ENCODE measurements at regions not wholly inside any gene's neighbourhood (a gene's known extent, or its start where the extent isn't known, plus 50 kb on each side); places are given as distances from the start of the nearest gene placed in this dataset.

DNA sequence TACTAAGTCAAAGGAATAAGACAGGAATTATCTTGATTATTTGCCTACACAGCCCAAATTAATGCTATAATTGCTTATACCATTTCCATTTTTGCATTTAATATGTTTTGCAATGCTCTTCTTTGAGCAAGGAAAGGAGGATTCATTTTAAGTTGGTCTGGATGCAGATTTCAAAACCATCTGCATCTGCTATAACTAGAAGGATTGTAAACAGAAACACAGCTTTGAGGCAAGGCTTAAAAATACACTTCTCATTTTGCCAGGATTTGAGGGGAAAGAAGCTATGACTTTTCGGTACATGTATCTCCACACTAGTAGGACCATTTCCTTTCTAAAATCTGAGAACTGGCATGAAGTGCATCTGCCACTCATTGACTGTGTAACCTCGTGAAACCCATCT, 95.9 kb upstream of the MTNR1B start:
- no peak for DNase-seq (ENCODE audit: low read depth)

DNA sequence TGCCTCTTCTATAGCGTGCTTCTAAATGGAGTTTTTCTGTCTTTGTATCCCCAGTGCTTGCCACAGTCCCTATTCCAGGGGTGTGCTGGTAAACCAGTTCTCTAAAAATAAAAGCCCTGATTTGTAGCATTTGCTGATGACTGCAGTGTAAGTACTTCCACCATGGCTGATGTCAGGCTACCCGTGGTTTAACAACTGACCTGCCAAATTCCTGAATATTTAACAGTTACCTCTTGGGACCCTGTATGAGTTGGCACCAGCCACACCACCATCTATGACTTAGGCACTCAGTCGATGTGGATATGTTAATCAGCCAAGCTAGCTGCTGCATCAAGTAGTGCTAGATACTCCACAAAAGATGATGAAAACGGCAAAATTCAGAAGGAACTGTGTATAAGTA, 94.0 kb upstream of the MTNR1B start:
- DNase-seq (ENCODE audit: low read depth): no peak

DNA sequence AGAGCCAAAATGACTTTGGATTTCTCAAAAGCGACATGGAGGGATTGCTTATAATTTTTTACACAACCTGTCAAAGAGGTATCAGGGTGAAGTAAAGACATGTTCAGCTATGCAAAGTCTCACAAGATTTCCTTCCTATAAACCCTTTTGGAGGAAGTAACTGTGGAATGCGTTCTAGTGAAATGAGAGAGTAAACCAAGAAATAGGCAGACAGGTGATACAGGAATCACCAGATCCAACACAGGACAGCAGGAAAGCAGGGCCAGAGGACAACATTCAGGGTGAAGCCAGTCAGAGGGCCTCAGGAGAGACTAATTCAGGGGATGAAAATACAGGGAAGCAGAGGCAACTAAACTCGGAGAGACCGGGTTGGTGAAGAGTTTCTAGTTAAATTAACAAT, 90.4 kb upstream of the MTNR1B start:
- DNase-seq (ENCODE audit: low read depth): no peak

DNA sequence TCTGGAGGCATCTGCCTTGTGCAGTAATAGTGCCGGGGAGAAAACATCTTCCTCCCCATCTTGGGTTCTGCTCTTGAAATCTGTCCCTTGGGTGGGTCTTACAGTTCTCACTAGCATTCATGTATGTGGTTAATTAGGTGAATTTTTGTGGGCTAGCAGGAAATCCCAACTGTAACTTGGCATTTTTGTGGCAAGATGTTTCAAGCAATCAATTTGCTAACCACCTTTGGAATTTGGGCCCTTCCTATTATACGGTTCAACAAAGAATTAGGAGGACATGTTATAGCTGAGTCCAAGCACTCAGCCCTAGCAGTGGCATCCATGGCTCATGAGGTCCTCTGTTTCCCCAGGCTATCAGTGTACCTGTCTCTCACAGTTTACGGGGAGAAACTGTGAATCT, 89.1 kb upstream of the MTNR1B start:
- DNase-seq (ENCODE audit: low read depth): no peak

DNA sequence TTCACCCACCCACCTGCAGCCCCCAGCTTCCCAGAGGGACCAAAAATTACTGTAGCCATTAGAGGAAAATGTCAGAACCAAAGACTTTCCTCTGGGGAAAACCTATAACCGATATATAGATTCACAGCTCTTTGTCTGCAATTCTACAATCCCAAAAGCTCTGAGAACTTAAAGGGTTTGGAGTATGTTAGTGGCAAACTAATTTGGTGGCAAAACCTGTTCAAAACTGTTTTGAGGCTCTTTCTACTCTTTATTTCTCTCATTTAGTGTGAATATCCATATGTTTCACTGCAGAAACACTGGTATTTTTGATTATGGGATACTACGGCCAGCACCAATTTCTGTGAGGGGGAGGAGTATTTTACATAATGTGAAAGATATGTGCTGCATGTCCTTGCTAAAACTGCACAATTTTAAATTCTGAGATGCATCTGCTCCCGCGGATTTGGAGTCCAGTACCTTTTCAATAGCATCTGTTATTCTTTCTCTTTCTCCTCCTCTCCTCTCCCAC, 87.5 kb upstream of the MTNR1B start:
- DNase-seq (ENCODE audit: low read depth): no peak

DNA sequence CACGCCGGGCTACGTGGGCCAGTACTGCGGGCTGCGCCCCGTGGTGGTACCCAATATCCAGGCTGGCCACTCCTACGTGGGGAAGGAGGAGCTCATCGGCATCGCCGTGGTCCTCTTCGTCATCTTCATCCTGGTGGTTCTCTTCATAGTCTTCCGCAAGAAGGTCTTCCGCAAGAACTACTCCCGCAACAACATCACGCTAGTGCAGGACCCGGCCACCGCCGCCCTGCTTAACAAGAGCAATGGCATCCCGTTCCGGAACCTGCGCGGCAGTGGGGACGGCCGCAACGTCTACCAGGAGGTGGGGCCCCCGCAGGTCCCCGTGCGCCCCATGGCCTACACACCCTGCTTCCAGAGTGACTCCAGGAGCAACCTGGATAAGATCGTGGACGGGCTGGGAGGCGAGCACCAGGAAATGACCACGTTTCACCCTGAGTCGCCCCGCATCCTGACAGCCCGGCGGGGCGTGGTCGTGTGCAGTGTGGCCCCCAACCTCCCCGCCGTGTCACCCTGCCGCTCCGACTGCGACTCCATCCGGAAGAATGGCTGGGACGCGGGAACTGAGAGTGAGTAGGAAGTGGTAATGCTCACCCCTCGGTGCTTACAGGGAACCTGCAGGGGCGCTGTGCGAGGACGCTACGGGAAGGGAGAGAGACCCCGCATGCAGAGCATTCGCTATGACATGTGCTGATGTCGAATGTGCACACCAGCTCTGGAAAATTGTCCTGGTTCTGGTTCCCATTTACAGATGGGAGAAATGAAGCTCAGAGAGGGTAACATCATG, 86.4 kb upstream of the MTNR1B start:
- DNase-seq (ENCODE audit: low read depth): no peak

DNA sequence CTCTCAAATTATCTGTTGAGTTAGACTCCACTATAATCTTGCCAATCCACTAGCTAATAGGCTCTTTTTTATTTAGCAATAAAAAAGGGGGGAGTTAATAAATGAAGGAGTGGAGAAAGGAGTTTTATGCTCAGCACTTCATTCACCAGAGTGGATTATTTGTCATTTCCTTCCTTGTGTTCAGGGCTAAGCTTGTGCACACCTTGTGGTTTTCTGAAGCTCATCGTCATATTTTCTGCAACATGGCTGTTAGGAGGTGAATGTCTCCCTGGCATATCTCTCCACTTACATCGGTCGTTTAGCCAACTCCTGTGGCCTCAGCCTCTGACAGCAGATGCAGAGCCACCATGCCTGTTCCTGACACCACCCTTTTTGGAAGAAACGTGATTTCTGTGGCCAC, 83.9 kb upstream of the MTNR1B start:
- no peak for DNase-seq (ENCODE audit: low read depth)

DNA sequence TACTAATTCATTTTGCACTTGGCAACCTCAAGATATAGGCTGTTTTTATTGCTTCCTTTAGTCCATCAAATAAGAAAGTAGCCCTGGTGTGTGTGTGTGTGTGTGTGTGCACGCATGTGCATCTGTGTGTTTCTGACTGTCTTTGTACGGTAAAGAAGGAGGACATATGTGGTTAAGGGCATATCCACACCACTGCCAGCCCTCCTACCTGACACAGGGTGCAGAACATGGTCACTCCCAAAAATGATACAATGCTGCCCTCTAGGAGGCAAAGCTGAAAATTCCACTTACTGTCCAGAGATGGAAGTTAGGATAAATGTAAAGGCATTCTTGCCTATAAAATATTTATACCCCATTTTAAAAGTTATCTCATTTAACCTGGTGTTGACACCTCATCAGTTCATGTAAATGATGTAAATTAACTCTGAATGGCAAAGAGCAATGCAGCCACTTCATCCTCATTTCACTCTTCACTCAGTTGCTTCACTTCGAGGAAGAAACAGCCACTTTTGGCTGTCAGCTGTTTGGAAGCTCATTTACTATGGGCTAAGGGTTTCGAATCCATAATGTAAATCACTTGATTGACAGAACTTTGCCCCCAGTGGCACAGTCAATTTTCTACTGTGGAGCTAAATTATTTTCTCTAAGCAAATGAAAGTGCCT, 83.1 kb upstream of the MTNR1B start:
- DNase-seq (ENCODE audit: low read depth): peak; percentile 13

DNA sequence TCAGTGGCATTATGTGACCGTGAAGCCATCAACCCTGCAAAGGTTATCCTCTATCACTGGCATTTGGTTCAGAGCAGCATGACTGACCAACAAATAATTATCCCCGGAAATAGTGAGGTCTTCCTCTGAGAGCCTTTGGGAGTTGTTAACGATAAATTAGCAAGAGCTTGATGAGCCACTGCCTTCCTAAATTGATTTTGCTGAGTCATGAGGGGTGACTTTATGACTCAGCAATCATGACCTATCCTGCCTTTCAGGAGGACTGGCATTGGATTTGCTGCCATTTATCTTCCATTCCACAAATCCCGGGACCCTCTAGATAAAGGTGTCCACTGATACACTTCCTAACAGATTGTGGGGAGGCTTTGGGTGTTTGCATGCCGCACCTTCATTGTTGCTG, 80.8 kb upstream of the MTNR1B start:
- DNase-seq (ENCODE audit: low read depth): no peak

DNA sequence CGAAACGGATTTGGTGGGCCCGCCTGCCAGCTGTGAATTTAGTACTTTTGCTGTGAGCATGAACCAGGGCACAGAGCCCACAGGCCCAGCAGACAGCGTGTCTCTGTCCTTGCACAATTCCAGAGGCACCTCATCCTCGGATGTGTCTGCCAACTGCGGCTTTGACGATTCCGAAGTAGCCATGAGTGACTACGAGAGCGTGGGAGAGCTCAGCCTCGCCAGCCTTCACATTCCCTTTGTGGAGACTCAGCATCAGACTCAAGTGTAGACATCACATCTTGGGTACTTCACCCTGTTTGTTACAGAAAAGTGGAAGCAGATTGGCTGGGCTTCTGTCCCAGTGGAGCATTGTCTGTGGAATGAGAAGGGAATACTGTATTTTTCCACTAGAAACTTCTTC, 78.6 kb upstream of the MTNR1B start:
- no peak for DNase-seq (ENCODE audit: low read depth)

DNA sequence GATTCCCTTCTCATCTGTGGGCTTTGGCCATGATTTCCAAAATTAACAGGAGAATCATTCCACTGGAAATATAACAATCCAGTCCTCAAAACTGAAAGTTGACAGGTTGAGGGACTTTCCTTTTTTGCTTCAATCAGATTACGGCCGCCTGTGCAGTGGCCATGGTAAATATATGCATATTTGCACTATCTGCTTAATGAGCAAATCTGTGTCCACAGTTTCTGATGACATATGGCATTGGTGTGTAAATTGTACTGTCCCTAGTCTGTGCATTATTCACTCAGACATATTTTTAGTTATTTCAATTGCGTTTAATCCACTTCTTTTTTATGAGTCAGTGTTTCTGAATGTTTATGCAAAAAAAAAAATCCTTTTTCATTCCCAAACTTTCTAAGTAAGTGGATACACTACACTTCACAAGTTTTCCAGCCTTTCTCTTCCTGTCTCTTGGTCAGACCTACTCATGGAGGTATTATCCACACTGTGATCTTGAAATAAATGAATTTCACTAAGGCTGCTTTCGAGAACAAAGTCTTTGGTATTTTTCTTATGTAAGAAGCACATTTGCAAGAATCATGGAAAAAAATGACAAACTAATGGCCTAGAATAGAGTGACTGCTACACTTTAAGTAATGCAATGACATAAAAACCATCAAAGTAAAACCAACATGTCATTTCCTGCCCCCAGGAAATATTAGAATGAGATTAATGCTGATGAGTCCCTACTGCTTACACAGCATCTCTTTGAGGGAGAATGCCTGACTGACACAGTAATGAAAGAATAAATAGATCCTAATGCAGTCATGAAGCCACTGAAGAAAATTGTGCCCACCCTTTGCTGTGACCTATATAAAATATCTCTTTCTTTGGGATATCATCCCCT, 76.4 kb upstream of the MTNR1B start:
- no peak for DNase-seq (ENCODE audit: low read depth)

DNA sequence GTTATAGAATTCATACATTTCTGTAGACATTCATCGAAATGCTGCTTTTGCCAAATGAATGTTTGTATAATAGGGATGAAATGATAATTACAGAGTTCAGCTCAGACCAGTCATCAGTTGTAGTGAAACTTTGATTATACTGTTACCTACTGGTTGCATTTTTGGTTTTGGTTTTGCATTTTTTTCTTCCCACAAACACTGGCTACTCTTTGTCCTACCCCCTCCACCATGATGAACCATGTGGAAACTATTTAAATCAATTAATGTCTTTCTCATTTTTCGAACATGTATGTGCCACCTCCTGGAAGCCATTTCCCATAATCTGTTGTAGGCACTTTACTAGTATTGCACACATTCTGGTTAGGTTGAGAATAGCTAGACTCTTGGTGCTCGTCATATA, 75.3 kb upstream of the MTNR1B start:
- no peak for DNase-seq (ENCODE audit: low read depth)

DNA sequence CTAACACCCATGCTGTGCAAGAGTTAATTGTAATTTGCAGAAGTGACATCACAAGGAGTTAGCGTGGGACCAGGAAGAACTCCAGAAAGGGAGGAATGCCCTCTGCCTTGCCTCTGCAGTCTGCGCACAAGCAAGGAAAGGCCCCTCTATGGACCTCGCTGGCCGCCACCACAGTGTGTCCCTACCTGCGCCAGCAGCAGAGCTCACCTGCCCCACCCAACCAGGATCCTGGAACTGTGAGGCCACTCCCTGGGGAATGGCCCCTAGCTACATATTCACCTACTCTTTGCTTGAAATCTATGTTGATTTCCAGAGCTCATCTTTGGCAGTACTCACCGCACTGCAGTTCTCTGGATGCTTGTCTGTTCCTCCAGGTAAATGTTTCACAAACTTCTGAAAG, 72.0 kb upstream of the MTNR1B start:
- no peak for DNase-seq (ENCODE audit: low read depth)

DNA sequence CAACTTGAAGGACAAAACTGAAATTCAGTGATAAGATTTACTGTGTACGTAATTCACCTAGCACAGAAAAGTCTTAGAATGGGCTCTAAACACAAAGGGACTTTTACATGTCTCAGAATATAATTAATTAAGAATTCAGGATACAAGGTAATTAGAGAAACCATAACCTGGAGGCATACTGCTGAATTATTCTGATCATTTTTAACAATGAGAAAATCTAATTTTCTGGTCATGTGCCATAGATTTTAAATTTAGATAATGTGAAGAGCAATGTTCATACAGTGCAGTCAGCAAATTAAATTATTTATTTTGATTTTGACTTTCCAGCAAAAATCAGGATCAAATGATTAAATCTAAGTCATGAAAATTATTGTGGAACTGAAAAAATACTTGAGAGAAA, 67.0 kb upstream of the MTNR1B start:
- no peak for DNase-seq (ENCODE audit: low read depth)

DNA sequence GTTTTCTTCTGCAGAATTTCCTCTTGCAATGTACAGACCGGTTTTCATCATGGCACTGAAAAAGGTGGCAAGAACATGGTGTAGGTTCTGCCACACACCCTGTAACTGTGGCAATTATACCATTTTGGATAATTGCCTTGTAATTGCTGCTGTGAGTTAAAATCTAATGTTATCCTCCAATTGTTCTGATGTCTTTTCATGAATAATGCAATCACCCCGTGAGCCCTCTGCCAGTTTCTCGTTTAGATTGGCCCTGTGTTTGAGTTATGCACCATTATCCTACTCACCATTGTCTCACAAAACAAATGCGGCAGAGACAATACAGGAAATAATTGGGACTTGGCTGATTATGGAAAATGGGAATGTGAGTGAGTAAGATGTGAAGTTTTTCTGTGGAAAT, 61.8 kb upstream of the MTNR1B start:
- DNase-seq (ENCODE audit: low read depth): no peak

DNA sequence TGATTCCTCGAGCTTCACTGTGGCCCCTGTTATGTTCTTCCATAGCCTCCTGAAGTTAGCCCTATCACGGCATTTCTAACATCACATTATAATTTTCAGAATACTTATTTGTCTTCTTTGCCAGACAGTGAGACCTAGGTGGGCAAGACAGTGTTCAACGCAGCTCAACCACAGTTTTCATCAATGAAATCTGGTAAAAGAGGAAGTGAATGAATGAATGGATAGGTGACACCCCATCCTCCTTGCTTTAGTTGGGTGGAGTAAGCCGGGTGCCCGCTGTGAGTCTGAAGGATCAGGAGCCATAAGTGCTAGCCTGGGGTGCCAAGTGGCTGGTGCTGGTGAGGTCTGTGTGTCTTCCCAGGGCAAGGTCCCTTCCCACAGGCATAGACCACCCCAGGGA, 60.2 kb upstream of the MTNR1B start:
- no peak for DNase-seq (ENCODE audit: low read depth)

DNA sequence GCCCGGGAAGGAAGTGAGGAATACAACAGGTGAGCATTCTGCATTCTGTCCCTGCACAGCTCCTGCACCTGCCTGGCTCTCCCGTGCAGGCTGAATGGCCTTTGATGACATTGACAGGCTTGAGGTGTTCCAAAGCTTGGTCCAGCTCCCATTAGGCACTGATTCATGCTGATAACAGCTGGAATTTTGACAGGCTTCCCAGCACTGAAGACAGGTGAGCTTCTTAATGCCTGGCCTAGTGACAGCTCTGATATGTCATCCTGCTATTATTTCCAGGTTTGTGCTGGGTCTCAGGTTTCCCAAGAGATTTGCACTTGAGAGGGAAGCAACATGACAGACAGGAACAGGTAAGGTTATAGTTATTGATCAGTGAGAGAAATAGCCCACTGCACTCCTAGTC, 58.0 kb upstream of the MTNR1B start:
- no peak for DNase-seq (ENCODE audit: low read depth)

DNA sequence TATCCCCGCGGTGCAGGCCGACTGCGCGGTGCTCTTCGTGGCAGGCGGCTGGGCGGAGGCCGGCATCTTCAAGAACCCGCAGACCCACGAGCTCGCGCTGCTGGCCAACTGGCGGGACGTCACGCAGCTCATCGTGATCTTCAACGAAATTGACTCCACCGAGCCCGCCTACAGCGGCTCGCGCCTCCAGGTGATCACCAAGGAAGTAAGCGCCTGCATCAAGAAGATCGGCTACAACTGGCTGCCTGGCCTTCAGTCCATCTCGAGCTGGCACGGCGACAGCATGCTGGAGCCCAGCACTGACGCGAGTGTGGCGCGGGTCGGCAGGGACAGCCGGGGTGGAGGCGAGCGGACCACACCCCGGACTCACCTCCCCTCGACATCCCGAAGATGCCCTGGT, 53.9 kb upstream of the MTNR1B start:
- no peak for DNase-seq (ENCODE audit: low read depth)

DNA sequence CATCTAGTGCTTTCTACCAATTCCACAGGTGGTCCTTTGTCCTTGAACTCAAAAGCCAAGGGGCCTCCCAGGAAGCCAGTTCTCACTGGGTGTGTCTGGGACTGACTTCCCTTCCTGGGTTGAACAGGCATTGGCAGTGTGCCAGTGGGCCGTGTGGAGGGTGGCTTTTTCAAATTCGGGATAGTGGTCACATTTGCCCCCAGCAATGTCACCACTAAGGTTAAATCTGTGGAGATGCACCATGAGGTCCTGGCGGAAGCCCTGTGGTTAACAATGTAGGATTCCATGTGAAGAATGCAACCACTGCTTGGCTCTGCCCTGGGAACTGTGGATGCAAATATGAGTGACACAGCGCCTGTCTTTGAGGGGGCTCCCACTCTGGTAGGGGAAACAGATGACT, 53.2 kb upstream of the MTNR1B start:
- no peak for DNase-seq (ENCODE audit: low read depth)

DNA sequence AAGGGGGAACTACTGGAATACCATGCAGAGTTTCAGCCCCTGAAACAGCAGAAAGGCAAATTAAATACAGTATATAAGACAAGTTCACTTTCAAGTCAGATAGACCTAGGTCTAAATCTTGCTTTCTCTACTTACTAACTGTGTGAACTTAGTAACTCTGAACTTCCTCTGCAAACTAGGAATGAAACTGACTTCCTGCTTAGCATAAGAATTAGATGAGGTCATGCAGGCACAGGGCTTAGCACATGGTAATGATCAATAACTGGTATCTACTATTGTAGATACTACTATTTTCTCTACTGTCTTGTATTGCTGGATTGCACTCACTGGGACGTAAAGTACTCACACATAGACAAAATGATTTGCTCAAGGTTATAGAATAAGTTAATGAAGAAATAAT, 51.5 kb upstream of the MTNR1B start:
- DNase-seq (ENCODE audit: low read depth): no peak

DNA sequence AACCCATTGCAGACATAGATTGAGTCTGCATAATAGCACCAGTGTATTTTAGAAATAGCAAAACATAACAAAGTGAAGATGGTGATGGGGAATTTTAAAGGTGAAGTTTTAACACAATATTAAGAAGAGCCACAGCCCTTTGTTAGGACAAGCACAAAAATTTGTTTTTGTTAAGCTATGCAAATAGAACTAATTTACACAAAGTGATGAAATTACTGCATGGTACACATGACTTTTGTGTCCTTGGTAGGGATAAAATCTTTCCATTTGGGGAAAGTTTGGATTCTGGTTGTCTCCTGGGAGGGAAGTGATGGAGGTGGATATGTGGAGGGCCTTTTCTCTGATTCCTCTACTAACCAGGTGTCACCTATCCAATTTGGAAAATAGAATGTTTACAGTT, 50.4 kb upstream of the MTNR1B start:
- no peak for DNase-seq (ENCODE audit: low read depth)
